Peyer's patch (tissue), 4 donors: ENCODE measurements at regions not wholly inside any gene's neighbourhood (a gene's known extent, or its start where the extent isn't known, plus 50 kb on each side); places are given as distances from the start of the nearest gene placed in this dataset.
"Not testable (repeated sequence)": the region's sequence is repeated elsewhere in the genome, so short reads cannot be mapped to it uniquely, and the experiment has no call there.

Experiments
- DNase-seq, 3 donors: peaks; one replicate each; pipeline ENCODE4 v3.0.0-alpha.2; 2017 to 2019
- H3K27ac ChIP-seq, 4 donors: fragments of 200-600 bp; sonication (generic); one replicate each; pipeline ENCODE4 v1.5.1; 2016 to 2019
- H3K27me3 ChIP-seq, 2 donors: fragments of 200-600 bp; sonication (generic); one replicate each; pipeline ENCODE4 v1.5.1; 2019
- H3K36me3 ChIP-seq, 3 donors: fragments of 200-600 bp; sonication (generic); one replicate each; pipeline ENCODE4 v1.5.1; 2016 to 2019
- H3K4me1 ChIP-seq, 4 donors: fragments of 200-600 bp; sonication (generic); one replicate each; pipeline ENCODE4 v1.5.1; 2016 to 2019
- H3K4me3 ChIP-seq, 4 donors: fragments of 200-600 bp; sonication (generic); 1 replicate in 3 of 4; 2 replicates in 1 of 4; pipeline ENCODE4 v1.5.1; 2016 to 2019; ENCODE audit warnings: mild to moderate bottlenecking in 1 of 4
- H3K9me3 ChIP-seq, 4 donors: fragments of 200-600 bp; sonication (generic); one replicate each; pipeline ENCODE4 v1.5.1; 2016 to 2019; ENCODE audit warnings: mild to moderate bottlenecking in 1 of 4
- POLR2A ChIP-seq, 2 donors: fragments of 450-650 bp; IDR thresholded peaks; one replicate each; pipeline ENCODE4 v1.5.1; 2017; ENCODE audit warnings: antibody characterized with exemption in 2 of 2, mild to moderate bottlenecking in 2 of 2, moderate library complexity in 2 of 2
- TF ChIP-seq, protein P1 (sequence below), 6 experiments: fragments of 450-650 bp in 4 of 6; fragments of 200-600 bp in 2 of 6; sonication (generic) in 1 of 6; IDR thresholded peaks; one replicate each; pipeline ENCODE4 v1.5.1; 2017 to 2019; ENCODE audit warnings: antibody characterized with exemption in 6 of 6, mild to moderate bottlenecking in 3 of 6, moderate library complexity in 1 of 6

DNA sequence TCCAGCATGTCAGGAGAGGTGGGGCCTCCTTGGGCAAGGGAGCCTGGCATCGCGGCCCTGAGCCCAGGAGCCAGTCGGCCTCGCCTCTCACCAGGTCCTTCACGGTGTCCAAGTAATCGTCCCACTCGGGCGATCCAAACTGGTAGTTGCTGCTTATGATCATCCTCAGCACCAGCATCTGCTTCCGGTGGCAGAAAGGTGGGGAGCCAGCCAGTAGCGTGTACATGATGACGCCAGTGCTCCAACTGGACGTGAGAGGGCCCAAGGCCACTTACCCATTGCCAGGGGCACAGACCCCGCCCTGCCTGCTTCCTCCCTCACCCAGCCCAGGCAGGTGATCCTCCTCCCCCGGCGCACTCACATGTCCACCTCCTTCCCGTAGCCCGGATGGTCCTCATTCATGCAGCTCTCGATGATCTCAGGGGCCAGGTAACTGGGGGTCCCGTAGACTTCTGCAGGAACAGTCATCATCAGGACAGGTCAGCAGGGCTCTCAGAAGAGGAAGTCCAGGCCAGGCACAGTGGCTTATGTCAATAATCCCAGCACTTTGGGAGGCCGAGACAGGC is 214.7 kb downstream of the OR4C45 start:
- no peaks in the 10 kb centered on the region for H3K36me3 ChIP-seq
- H3K27ac ChIP-seq, result no peak overlapping the region
- no peaks in the 10 kb centered on the region for H3K4me1 ChIP-seq
- no peaks in the 10 kb centered on the region for H3K27me3 ChIP-seq
- H3K9me3 ChIP-seq, result peaks cover 0 to 4% (median 0%) of the 10 kb centered on the region in 4 donors
- TF ChIP-seq POLR2A (IDR thresholded peaks at IDR 0.05), result no peak
- TF ChIP-seq, protein P1, sequence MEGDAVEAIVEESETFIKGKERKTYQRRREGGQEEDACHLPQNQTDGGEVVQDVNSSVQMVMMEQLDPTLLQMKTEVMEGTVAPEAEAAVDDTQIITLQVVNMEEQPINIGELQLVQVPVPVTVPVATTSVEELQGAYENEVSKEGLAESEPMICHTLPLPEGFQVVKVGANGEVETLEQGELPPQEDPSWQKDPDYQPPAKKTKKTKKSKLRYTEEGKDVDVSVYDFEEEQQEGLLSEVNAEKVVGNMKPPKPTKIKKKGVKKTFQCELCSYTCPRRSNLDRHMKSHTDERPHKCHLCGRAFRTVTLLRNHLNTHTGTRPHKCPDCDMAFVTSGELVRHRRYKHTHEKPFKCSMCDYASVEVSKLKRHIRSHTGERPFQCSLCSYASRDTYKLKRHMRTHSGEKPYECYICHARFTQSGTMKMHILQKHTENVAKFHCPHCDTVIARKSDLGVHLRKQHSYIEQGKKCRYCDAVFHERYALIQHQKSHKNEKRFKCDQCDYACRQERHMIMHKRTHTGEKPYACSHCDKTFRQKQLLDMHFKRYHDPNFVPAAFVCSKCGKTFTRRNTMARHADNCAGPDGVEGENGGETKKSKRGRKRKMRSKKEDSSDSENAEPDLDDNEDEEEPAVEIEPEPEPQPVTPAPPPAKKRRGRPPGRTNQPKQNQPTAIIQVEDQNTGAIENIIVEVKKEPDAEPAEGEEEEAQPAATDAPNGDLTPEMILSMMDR (IDR thresholded peaks at IDR 0.05), result no peak
- H3K4me3 ChIP-seq, result no peak overlapping the region
- no peak for DNase-seq

DNA sequence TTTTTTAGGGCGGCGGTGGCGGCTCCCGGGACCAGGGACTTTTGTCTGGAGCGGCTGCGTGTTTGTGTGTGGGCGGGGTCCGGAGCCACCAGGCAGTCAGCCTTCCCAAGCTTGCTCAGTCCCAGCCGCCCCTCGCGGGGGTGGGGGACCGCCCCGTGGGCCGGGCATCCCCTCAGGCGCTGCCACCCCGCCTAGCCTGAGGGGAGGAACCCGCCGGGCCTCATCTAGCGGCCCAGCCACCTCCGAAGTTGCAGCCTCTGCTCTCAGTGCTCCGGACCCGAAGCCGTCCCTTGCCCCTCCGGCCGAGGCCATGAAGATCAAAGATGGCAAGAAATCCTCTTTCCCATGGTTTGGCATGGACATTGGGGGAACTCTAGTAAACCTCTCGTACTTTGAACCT is 235.2 kb downstream of the OR4C45 start:
- Histone ChIP-seq H3K9me3 (no peaks in the 10 kb centered on the region), H3K36me3 (no peaks in the 10 kb centered on the region), H3K27me3 (no peaks in the 10 kb centered on the region), H3K4me1 (no peaks in the 10 kb centered on the region), H3K4me3 (no peak overlapping the region), H3K27ac (no peak overlapping the region)
- TF ChIP-seq POLR2A (IDR thresholded peaks at IDR 0.05), result no peak
- no peak for DNase-seq

DNA sequence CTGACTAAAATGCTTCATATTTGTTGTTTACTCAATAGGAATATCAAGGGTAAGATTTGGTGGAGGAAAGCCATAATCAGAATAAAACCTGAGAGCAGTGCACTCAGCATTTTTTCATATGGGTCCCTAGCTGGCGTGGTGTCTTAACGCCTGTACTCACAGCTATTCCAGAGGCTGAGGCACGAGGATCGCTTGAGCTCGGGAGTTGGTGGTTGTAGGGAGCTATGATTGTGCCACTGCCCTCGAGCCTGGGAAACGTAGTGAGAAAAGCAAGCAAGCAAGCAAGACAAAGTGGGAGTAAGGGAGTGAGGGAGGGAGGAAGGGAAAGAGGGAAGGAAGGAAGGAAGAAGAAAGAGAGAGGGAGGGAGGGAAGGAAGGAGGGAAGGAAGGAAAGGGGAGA is 242.5 kb downstream of the OR4C45 start:
- Histone ChIP-seq H3K27me3 (no peaks in the 10 kb centered on the region), H3K36me3 (no peaks in the 10 kb centered on the region), H3K9me3 (peaks cover 0 to 4% (median 0%) of the 10 kb centered on the region in 4 donors), H3K27ac (no peak overlapping the region), H3K4me3 (no peak overlapping the region), H3K4me1 (no peaks in the 10 kb centered on the region)
- TF ChIP-seq, protein P1 (IDR thresholded peaks at IDR 0.05), result no peak
- TF ChIP-seq POLR2A (IDR thresholded peaks at IDR 0.05), result no peak
- no peak for DNase-seq

DNA sequence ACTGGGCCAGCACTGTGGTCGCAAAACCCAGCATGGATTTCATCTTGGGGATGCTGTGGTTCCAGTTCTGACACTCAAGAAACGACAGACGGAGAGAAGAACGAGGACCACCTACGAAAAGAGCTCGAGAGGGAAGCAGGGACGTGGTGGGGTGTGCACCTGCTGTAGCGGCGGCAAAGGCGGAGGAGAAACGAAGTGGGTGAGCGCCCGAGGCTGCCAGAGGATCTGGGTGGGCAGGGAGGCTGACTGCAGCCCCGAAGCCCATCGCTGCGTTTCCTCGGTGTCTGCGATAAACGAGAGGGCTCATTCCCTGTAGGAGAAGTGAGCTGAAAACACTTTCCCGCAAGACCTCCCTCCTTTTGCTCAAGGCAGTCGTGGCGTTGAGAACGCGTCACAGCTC is 246.1 kb downstream of the OR4C45 start:
- no peak overlapping the region for H3K27ac ChIP-seq
- no peaks in the 10 kb centered on the region for H3K36me3 ChIP-seq
- H3K4me3 ChIP-seq, result no peak overlapping the region
- H3K27me3 ChIP-seq, result no peaks in the 10 kb centered on the region
- H3K4me1 ChIP-seq, result no peaks in the 10 kb centered on the region
- H3K9me3 ChIP-seq, result peaks cover 0 to 9% (median 0%) of the 10 kb centered on the region in 4 donors
- DNase-seq, result no peak
- TF ChIP-seq, protein P1 (IDR thresholded peaks at IDR 0.05), result no peak
- TF ChIP-seq POLR2A (IDR thresholded peaks at IDR 0.05), result no peak

DNA sequence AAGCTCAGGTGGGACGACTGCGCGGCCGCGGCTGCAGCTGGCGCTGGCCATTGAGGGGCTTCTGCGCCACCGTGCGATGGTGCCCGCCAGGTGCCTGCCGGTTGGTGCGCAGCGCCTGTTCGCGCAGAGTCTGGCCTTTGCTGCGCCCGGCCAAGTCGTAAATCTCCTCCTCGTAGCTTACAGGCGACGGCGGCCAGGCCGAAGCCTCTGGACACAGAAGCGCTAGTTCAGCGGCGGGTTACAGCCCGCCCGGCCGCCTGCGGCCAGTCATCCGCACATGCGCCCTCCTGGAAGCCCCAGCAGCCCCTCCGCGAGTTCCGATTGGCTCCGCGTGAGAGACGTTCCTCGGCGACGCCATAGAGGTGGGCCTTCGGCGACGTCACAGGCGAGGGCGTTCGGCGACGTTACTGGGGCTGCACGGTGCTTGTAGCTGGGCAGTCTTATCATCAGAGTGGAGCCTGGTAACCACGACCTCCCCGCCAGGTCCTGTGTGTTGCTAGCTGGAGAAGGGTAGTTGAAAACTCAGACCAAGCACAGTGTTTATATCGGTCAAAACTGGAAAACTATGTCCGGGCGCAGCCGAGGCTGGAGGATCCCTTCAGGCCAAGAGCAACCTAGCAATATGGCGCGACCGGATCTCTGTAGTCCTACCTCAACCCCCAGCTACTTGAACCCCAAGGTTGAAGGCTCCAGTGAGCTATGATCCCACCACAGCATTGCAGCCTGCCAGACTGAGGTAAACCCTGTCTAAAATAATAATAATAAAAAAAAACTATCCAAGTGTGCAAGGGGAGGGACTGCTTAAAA is 265.7 kb downstream of the OR4C45 start:
- Histone ChIP-seq H3K27me3 (no peaks in the 10 kb centered on the region), H3K4me3 (no peak overlapping the region), H3K27ac (no peak overlapping the region), H3K4me1 (no peaks in the 10 kb centered on the region), H3K9me3 (peaks cover 0 to 9% (median 0%) of the 10 kb centered on the region in 4 donors), H3K36me3 (no peaks in the 10 kb centered on the region)
- no peak for DNase-seq
- TF ChIP-seq, protein P1 (IDR thresholded peaks at IDR 0.05), result no peak
- TF ChIP-seq POLR2A (IDR thresholded peaks at IDR 0.05), result no peak

DNA sequence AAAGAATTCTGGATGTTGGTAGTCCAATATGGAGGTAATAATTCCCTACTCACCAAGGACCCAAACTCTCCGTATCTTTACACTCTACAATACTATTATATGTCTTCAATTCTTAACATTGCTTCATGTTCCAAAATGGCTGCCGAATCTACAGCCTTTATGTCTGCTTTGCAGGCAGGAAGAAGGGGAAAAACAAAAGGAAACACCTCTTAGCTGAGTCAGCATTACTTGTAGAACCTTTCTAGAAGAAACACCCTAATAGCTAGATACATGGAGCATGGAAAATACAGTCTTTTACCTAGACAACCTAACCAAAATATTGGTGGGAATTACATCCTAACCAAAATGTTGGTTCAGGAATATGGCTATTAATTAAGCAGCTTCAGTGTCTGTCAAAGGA is 298.0 kb downstream of the OR4C45 start:
- not testable (repeated sequence) for H3K9me3 ChIP-seq

More for the DNA sequence above, 298.0 kb downstream of the OR4C45 start:
- not testable (repeated sequence) for H3K36me3 ChIP-seq, DNase-seq, H3K4me3 ChIP-seq, H3K4me1 ChIP-seq, H3K27ac ChIP-seq, H3K27me3 ChIP-seq
